22Rv1 (cell line): ENCODE measurements at regions not wholly inside any gene's neighbourhood (a gene's known extent, or its start where the extent isn't known, plus 50 kb on each side); places are given as distances from the start of the nearest gene placed in this dataset.
"Not testable (repeated sequence)": the region's sequence is repeated elsewhere in the genome, so short reads cannot be mapped to it uniquely, and the experiment has no call there.

ENCODE experiments used
- H3K27ac ChIP-seq: fragments of 450-650 bp; 2 replicates; pipeline ENCODE4 v1.5.1; 2017
- ZFX ChIP-seq: fragments of 450-650 bp; IDR thresholded peaks from 2 replicates; pipeline ENCODE4 v1.6.1; 2017; ENCODE audit warnings: antibody characterized with exemption, borderline replicate concordance
- TF ChIP-seq, protein P1 (sequence below): fragments of 450-650 bp; IDR thresholded peaks from 2 replicates; pipeline ENCODE4 v1.5.1; 2017; ENCODE audit warnings: mild to moderate bottlenecking

GRCh38 chr7:20539201-20539600 lies 76.3 kb upstream of the ABCB5 start:
- no peak overlapping the region for H3K27ac ChIP-seq
- TF ChIP-seq ZFX = no peak
- TF ChIP-seq, protein P1, sequence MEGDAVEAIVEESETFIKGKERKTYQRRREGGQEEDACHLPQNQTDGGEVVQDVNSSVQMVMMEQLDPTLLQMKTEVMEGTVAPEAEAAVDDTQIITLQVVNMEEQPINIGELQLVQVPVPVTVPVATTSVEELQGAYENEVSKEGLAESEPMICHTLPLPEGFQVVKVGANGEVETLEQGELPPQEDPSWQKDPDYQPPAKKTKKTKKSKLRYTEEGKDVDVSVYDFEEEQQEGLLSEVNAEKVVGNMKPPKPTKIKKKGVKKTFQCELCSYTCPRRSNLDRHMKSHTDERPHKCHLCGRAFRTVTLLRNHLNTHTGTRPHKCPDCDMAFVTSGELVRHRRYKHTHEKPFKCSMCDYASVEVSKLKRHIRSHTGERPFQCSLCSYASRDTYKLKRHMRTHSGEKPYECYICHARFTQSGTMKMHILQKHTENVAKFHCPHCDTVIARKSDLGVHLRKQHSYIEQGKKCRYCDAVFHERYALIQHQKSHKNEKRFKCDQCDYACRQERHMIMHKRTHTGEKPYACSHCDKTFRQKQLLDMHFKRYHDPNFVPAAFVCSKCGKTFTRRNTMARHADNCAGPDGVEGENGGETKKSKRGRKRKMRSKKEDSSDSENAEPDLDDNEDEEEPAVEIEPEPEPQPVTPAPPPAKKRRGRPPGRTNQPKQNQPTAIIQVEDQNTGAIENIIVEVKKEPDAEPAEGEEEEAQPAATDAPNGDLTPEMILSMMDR = peak; percentile 59

GRCh38 chr7:20541608-20542349 lies 73.7 kb upstream of the ABCB5 start:
- H3K27ac ChIP-seq = no peak overlapping the region
- no peak for TF ChIP-seq ZFX
- TF ChIP-seq, protein P1 = no peak

DNA sequence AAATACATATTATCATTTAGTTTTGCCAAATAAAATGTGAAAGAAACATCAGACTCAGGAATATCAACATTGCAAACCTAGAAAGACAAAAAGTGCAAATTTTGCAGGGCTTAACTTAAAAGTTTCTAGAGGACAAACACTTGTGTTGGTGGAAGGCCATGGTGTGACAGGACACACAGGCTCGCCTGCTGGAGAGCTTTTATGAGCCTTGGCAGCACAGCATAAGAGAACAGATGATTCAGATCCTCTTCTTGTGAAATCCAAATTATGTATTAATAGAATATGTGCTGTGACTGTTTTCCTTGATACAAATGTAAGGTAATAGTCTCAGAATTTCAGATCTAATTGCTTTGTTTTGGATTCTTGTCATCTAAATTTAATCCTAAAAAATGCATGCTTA lies 72.9 kb upstream of the ABCB5 start:
- H3K27ac ChIP-seq = no peak overlapping the region
- TF ChIP-seq ZFX = no peak
- TF ChIP-seq, protein P1 = no peak

DNA sequence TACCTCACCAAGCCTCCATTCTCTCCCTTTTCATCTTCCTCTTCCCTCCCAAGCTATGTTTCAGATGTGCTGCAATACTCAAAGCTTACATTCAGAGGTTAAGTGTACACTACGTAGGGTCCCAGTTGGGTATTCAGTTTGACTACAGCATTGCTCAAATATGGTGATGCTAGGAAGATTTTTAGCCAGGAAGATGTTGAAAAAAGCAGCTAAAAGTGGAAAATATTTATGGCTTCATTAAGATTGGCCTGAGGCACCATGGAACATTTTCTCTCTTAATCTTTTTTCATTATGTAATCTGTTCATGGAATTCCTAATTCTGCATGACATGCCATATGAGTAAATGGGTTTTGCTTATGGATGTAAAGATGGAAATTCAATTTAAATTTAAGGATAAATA lies 72.0 kb upstream of the ABCB5 start:
- H3K27ac ChIP-seq = no peak overlapping the region
- TF ChIP-seq, protein P1 = no peak
- TF ChIP-seq ZFX = no peak

DNA sequence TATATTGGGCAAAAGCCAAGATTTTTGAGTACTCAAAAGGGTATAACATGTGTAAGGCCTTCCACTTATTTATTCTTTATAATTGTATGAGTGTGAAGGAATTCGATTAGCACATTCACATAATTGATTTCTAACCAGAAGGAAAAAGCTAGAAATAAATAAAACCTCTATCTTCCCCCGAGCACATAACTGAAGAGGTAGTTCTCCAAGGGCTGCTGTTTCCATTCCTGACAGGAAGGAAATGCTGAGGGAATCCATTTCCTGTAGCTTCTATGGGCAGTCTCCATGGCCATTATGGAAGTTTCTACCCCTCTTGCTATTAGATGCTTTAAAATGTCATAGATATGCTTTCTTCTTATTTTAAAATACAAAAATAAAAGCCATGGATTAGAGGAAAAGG lies 70.5 kb upstream of the ABCB5 start:
- TF ChIP-seq ZFX = no peak
- TF ChIP-seq, protein P1 = no peak
- H3K27ac ChIP-seq = no peak overlapping the region

GRCh38 chr7:20546958-20547357 lies 68.5 kb upstream of the ABCB5 start:
- not testable (repeated sequence) for H3K27ac ChIP-seq

- no peak for TF ChIP-seq ZFX
- TF ChIP-seq, protein P1 = no peak
These were observed 61.4 kb upstream of the ABCB5 start for GRCh38 chr7:20554072-20554471.

GRCh38 chr7:20556091-20556490 lies 59.4 kb upstream of the ABCB5 start:
- no peak overlapping the region for H3K27ac ChIP-seq
- TF ChIP-seq, protein P1 = no peak
- no peak for TF ChIP-seq ZFX

More at GRCh38 chr7:20554072-20554471, 61.4 kb upstream of the ABCB5 start:
- no peak overlapping the region for H3K27ac ChIP-seq
